ENCODE measurements at regions not wholly inside any gene's neighbourhood (a gene's known extent, or its start where the extent isn't known, plus 50 kb on each side); places are given as distances from the start of the nearest gene placed in this dataset.

DNA sequence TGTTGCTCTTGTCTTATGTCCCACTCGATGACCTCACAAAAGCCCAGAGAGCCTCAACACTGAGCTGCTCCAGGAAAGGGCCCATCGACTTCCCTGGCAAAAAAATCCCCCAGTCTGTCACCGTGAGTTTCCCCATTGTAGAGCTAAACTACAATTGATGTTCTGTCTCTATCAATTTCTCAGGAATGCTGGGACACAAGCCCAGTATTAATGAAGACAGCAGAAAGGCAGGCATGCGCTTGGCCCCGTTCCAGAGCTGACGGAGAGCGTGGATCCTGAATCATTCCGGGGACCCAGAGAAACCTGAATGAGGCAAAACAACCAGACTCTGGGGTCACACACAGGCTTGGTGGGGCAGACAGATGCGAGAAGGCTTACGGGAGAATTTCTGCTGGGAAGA lies 146.9 kb downstream of the TTC32 start:
- Mint-ChIP-seq H3K4me1 (no peaks in the 10 kb centered on the region), H3K36me3 (ENCODE audit: low read depth) (no peaks in the 10 kb centered on the region), H3K4me3 (no peak overlapping the region), H3K27me3 (no peaks in the 10 kb centered on the region), H3K9me3 (no peaks in the 10 kb centered on the region), H3K27ac (no peak overlapping the region)
- ATAC-seq (no peak), DNase-seq (no peak)

DNA sequence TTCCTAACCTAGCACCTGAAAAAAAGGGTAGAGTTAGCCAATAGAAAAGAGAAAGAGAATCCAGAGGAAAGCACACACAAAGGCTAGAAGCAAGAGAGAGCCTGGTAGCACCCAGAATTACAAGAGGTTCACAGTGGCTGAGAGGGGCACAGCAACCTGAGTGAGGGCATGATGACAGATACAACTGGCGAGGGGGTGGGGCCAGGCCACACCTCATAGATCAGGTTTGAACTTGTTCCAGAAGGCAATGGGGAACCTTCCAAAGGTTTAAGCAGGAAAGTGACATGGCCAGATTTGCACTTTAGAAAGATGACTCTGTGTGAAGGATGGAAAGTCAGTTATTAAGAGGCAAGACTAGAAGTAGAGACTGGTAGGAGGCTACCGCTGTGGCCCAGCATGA lies 148.0 kb downstream of the TTC32 start:
- no peaks in the 10 kb centered on the region for H3K36me3 Mint-ChIP-seq (ENCODE audit: low read depth)
- H3K27me3 Mint-ChIP-seq: no peaks in the 10 kb centered on the region
- H3K4me3 Mint-ChIP-seq: no peak overlapping the region
- no peak overlapping the region for H3K27ac Mint-ChIP-seq
- no peak for DNase-seq
- no peak for ATAC-seq
- H3K4me1 Mint-ChIP-seq: no peaks in the 10 kb centered on the region
- no peaks in the 10 kb centered on the region for H3K9me3 Mint-ChIP-seq

DNA sequence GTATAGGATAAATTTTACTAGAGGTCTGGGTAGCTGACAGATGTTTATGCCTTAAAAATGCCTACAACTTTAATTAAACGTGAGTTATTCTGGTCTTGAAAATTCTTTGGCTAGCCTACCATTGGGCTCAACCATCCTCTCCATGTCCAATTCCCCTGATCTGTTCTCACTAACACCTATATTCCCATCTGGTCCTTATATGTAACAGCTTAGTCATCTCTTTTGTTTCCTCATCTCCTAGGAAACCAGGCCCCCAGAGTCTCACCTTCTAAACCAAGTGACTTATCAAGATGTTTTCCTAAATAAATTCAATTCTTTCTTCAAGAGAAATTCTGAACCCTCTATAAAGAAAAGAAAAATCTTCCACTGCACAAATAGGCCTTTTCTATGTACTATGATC lies 148.5 kb downstream of the TTC32 start:
- H3K4me1 Mint-ChIP-seq: no peaks in the 10 kb centered on the region
- ATAC-seq: no peak
- H3K36me3 Mint-ChIP-seq (ENCODE audit: low read depth): no peaks in the 10 kb centered on the region

DNA sequence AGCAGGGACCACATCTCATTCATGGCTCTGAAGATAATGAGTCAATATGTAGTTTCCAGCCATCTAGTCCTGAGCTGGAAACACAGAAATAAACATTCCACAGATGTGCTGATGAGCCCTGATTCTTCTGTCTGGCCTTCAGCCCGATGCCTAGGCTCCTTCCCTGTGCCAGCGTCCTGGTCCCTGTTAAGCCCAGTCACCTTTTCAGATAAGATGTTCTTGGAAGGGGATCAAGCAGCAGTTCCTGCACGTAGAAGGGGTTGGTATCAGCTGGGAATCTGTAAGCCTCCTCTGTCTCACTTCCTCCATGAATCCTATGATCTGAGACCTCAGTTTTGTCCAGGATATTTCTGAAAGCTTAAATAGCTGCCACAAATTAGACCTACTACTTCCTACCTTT lies 149.3 kb downstream of the TTC32 start:
- Mint-ChIP-seq H3K36me3 (ENCODE audit: low read depth) (no peaks in the 10 kb centered on the region), H3K4me1 (no peaks in the 10 kb centered on the region), H3K4me3 (no peak overlapping the region), H3K27ac (no peak overlapping the region), H3K27me3 (no peaks in the 10 kb centered on the region), H3K9me3 (no peaks in the 10 kb centered on the region)
- ATAC-seq (no peak), DNase-seq (no peak)

More for the DNA sequence above, 148.5 kb downstream of the TTC32 start:
- DNase-seq: no peak
- Mint-ChIP-seq H3K27me3 (no peaks in the 10 kb centered on the region), H3K4me3 (no peak overlapping the region), H3K9me3 (no peaks in the 10 kb centered on the region), H3K27ac (no peak overlapping the region)

DNA sequence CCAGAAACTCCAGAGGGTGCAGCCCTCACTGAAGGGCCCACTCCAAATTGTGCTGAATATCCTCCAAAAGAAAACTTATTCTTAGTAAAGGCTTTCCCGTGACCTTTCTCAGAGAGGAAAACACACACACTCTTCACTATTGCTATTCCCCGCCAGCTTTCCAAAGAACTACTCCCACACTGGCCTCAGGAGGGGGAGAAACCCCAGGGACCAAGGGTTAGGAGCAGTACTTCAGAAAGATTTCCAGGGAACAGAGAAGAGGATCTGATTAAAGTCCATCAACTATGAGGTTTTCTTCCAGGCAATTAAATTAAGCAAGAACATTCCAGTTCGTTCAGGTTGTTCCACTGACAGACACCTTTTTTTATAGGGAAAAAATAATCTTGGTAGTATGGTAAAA lies 150.2 kb downstream of the TTC32 start:
- H3K4me3 Mint-ChIP-seq: no peak overlapping the region

DNA sequence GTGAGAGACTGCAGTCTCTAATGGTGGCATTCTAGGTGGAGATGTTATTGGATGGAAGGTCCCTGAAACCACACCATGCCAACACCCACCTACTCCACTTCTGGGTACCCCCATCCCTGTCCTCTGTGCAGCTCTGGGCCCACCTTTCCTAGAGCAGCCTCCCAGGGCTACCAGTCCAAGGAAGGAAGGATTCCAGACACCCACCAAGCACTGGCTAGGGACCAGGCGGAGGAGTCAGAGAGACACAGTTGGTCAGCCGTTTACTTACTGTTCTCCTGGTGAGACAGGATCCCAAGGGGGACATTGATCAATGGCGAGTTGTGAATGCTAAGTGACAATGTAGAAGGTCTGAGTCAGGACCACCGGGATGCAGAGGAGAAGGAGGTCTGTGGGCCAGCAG lies 151.6 kb downstream of the TTC32 start:
- Mint-ChIP-seq H3K9me3 (no peaks in the 10 kb centered on the region), H3K4me3 (no peak overlapping the region), H3K27me3 (no peaks in the 10 kb centered on the region), H3K36me3 (ENCODE audit: low read depth) (no peaks in the 10 kb centered on the region), H3K27ac (no peak overlapping the region), H3K4me1 (no peaks in the 10 kb centered on the region)
- DNase-seq: no peak
- ATAC-seq: no peak

More for the DNA sequence above, 150.2 kb downstream of the TTC32 start:
- no peaks in the 10 kb centered on the region for H3K36me3 Mint-ChIP-seq (ENCODE audit: low read depth)
- no peak overlapping the region for H3K27ac Mint-ChIP-seq
- no peaks in the 10 kb centered on the region for H3K9me3 Mint-ChIP-seq
- H3K27me3 Mint-ChIP-seq: no peaks in the 10 kb centered on the region
- H3K4me1 Mint-ChIP-seq: no peaks in the 10 kb centered on the region
- ATAC-seq (no peak), DNase-seq (no peak)

DNA sequence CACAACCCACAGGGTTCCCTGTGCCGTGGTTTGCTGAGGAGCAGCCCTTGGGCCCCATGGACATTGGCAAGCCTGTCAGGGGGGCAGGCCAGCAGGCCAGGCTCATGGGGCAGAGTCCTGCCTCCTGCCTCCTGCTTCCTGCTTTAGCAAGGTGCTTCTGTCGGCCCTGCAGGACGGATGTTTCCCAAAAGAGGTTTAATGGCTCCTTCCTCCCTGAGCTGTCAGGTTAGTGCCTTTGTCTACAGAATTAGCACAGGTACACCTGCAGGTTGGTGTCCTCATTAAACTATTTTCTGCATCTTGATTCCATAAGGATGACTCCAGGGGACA lies 152.3 kb downstream of the TTC32 start:
- ATAC-seq (no peak), DNase-seq (no peak)
- H3K27ac Mint-ChIP-seq: no peak overlapping the region
- H3K4me3 Mint-ChIP-seq: no peak overlapping the region
- no peaks in the 10 kb centered on the region for H3K4me1 Mint-ChIP-seq
- no peaks in the 10 kb centered on the region for H3K36me3 Mint-ChIP-seq (ENCODE audit: low read depth)
- no peaks in the 10 kb centered on the region for H3K27me3 Mint-ChIP-seq
- no peaks in the 10 kb centered on the region for H3K9me3 Mint-ChIP-seq

DNA sequence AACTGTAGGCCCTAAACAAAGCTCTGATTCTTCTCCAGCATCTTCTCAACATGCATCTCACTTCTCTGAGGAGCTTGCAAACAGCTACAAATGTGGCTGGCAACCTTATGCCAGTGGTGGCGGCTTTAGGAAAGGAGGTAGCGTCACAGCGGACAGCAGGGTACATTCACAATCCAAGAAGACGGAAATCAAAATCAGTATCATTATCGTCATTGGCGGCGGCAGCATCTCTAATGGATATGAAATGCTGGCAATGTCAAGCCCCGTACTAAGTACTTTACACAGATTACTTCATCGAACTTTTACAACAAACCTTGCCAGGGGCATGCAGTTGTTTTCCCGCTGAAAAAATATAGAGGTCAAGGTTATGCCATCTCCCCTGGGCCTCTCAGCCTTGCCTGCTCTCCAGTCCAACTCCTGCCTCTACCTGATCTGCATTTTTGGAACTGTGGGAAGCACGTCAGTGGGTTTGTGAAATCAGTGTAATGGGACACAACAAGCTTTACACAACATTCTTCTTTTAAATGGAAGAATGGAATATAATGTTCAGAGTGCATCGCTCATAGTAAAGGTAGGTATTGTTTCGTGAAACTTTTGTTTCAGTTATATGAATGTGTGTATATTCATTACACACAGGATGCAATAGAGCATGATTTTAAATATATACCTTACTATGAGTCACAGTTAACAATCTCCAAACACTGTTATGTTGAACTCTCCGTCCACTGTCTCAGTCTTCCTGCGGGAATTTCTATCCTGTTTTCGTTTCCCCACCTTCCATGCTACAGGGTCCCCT lies 152.9 kb downstream of the TTC32 start:
- no peaks in the 10 kb centered on the region for H3K27me3 Mint-ChIP-seq
- ATAC-seq (no peak), DNase-seq (no peak)
- H3K9me3 Mint-ChIP-seq: no peaks in the 10 kb centered on the region
- no peak overlapping the region for H3K4me3 Mint-ChIP-seq
- H3K27ac Mint-ChIP-seq: no peak overlapping the region
- H3K4me1 Mint-ChIP-seq: no peaks in the 10 kb centered on the region
- no peaks in the 10 kb centered on the region for H3K36me3 Mint-ChIP-seq (ENCODE audit: low read depth)

DNA sequence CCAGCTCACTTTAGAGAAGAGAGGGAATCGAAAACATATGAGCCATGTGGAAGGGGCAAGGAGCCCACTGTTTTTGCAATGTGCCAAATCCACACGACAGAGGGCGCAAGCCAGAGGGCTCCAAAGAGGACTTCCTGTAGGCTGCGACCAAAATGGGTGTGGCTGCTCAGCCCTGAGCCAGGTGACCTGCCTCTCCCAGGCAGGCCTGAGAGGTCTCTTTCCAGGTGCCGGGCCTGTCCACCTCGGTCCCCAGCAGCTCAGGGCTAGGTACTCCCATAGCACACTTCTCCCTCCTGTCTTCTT lies 153.8 kb downstream of the TTC32 start:
- DNase-seq (no peak), ATAC-seq (no peak)
- H3K27me3 Mint-ChIP-seq: no peaks in the 10 kb centered on the region
- H3K4me3 Mint-ChIP-seq: no peak overlapping the region
- no peaks in the 10 kb centered on the region for H3K36me3 Mint-ChIP-seq (ENCODE audit: low read depth)
- H3K4me1 Mint-ChIP-seq: no peaks in the 10 kb centered on the region
- H3K9me3 Mint-ChIP-seq: no peaks in the 10 kb centered on the region
- no peak overlapping the region for H3K27ac Mint-ChIP-seq

DNA sequence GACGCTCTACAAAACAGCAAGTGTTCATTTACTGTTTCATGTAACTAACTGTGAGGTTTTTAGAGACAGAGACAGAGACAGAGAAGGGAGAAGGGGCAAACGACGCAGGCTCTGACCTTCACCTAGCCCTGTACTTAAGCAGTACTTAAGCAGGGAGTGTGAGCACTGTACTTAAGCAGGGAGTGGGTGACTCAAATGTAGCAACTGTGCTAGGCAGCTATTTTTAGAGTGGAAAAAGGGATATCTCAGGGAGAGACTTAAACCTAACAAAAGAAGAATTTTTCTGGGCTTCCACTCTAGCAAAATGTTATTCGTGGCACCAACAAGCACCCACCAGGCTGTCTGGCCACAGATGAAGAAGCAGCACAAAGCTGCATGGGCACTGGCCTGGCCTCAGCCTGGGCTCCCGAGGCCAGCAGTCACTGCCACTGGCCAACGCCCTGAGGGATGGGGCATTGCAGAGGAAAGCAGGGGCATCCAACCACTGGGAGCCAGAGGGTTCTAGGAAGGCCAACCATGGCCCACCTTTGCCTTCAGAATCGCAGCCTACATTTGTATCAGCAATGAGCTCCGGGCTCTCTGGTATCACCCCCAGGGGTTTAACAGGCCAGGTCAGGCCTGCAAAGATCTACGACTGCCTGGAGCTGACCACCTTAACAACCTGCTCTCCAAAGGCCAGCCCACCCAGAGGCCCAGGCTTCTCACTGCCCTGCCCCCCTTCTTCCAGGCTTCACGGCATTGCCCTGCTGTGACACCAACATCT lies 154.3 kb downstream of the TTC32 start:
- Mint-ChIP-seq H3K9me3 (no peaks in the 10 kb centered on the region), H3K27me3 (no peaks in the 10 kb centered on the region), H3K36me3 (ENCODE audit: low read depth) (no peaks in the 10 kb centered on the region), H3K27ac (no peak overlapping the region), H3K4me3 (no peak overlapping the region), H3K4me1 (no peaks in the 10 kb centered on the region)
- ATAC-seq (no peak), DNase-seq (no peak)

DNA sequence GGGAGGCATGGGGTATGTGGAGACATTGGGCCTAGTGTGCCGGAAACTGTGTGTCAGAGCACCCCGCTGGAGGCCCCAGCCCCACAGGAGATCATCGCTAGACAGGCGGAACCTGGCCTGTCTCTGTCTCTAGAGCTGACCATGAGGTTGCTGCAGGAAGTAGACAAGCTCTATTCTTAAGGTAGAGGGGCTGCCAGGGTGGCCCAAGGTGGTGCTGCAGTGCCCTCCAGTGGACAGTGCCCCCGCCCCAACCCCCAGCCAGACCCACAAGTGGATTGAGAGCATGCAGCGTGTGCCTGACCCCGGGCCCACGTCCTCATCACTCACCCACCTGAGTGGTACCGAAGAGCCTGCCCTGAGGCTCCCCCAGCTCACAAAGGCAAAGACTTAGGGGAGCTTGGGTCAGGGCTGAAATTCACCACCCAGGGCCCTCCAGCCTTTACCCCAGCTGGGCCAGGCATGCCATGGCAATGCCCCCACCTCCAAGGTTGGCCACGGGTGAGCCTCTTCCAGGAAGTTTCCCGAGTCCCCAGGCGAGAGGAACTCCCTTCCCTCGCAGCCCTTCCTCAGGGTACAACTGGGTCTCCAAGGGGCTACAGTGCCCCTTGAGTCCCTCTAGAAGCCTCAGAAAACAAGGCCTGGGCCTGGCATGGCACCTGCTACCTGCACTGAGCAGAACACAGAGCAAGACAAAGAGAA lies 155.0 kb downstream of the TTC32 start:
- Mint-ChIP-seq H3K4me3 (no peak overlapping the region), H3K4me1 (no peaks in the 10 kb centered on the region), H3K27ac (no peak overlapping the region), H3K36me3 (ENCODE audit: low read depth) (no peaks in the 10 kb centered on the region), H3K27me3 (no peaks in the 10 kb centered on the region), H3K9me3 (no peaks in the 10 kb centered on the region)
- DNase-seq (peak; percentile 10), ATAC-seq (peak; percentile 17)

DNA sequence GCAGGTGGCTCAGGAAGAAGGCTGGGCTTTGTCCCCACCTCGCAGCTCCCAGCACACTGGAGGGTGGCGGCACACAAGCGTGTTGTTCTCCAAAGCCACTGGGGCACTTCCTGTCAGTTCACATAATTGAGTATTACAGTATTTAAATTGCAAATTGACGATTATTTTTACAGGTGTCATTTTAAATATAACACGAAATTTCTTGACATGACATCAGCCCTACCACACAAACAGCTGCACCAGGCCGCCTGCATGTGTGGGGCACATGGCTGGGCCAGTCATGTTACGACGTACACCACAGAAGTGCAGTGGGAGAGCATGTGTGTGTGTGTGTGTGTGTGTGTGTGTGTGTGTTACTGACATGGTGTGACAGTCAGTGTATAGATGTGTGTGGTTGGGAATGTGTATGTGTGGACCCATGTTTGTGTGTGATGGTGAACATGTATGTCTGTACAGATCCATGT lies 155.6 kb downstream of the TTC32 start:
- no peak overlapping the region for H3K27ac Mint-ChIP-seq
- no peaks in the 10 kb centered on the region for H3K4me1 Mint-ChIP-seq
- DNase-seq (no peak), ATAC-seq (no peak)
- H3K27me3 Mint-ChIP-seq: no peaks in the 10 kb centered on the region
- no peak overlapping the region for H3K4me3 Mint-ChIP-seq
- H3K36me3 Mint-ChIP-seq (ENCODE audit: low read depth): no peaks in the 10 kb centered on the region
- no peaks in the 10 kb centered on the region for H3K9me3 Mint-ChIP-seq

DNA sequence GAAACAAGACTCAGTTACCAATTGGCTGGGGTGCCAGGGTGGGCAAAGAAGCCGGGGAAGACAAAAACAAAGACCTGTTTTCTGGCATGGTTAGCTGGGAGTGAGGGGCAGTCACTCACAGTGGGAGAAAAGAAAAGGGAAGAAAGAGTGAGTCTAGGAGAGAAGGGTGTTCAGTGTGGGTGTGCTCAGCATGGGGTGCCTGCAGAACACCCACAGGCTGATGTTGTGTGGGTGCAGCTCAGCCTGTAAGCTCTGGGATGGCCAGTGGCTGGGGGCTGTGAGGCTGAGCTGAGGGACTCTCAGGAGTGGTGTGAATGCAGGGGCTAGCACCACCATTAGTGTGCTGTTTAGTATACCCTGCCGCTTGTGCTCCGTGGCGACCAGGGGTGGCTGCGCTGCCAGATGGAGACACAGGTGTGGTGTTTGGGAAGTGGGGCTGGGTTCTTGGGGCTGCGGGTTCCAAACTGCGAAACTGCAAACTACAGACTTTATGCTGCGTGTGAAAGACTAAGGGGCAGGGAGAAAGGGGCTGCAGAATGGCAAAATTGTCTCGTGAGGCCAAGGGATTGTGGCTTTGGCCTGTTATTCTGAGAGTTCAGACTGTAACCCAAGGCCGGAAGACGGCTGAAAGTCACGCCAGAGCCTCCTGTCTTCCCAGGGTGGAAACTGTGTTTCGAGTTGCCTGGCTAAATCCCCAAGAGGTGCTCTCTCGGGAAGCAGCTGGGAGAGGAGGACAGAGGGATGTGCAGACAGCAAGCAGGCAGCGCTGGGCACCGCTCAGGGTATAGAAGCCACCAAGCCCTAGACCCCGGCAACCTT lies 156.3 kb downstream of the TTC32 start:
- no peak for ATAC-seq
- no peaks in the 10 kb centered on the region for H3K4me1 Mint-ChIP-seq
- H3K27me3 Mint-ChIP-seq: no peaks in the 10 kb centered on the region
- no peak for DNase-seq
- no peak overlapping the region for H3K4me3 Mint-ChIP-seq
- no peak overlapping the region for H3K27ac Mint-ChIP-seq
- H3K36me3 Mint-ChIP-seq (ENCODE audit: low read depth): no peaks in the 10 kb centered on the region
- no peaks in the 10 kb centered on the region for H3K9me3 Mint-ChIP-seq

DNA sequence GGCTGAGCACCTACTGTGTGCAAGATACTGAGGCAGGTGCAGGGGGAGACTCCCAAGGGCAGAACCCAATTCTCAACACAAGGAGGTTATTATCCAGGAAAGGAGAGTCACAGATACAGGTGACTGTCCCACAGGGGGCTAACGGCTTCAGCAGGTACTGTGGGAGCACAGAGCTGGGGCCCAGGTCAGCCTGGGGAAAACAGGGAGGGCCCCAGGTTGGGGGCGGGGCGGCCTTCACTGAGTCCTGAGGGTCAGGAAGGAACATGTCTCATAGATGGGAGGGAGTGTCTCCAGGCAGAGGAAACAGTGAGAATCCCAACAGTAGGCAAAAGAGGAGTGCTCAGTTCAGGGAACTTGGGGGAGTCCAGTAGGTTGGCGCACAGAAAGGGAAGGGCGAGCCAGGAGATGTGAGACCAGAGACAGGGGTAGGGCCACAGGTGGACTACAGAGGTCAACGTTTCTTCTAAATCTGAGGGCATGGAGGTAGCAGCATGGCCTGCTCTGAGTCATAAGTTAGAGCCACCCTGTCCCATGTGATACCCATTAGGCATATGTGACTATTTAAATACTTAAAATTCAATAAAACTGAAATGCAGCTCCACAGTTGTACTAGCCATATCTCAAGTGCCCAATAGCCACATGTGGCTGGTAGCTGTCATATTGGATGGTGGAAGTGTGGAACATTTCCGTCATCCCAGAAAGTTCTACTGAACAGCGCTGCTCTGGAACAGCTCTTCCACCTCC lies 157.2 kb downstream of the TTC32 start:
- no peak for DNase-seq
- Mint-ChIP-seq H3K27me3 (no peaks in the 10 kb centered on the region), H3K27ac (no peak overlapping the region)

More for the DNA sequence above, 157.2 kb downstream of the TTC32 start:
- no peak for ATAC-seq
- Mint-ChIP-seq H3K4me3 (no peak overlapping the region), H3K9me3 (no peaks in the 10 kb centered on the region), H3K4me1 (no peaks in the 10 kb centered on the region), H3K36me3 (ENCODE audit: low read depth) (no peaks in the 10 kb centered on the region)
